ENCODE measurements at regions not wholly inside any gene's neighbourhood (a gene's known extent, or its start where the extent isn't known, plus 50 kb on each side); places are given as distances from the start of the nearest gene placed in this dataset.

DNA sequence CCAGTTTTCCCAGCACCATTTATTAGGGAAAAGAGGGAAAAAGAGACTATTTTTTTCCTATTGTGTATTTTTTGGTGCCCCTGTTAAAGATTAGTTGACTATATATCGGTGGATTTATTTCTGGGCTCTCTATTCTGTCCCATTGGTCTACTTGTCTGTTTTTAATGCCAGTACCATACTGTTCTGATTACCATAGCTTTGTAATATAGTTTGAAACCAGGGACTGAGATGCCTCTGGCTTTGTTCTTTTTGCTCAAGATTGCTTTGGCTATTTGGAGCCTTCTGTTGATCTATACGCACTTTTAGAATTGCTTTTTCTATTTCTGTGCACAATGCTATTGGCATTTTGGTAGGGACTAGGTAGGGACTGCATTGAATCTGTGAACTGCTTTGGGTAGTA lies 151.7 kb downstream of the ADCYAP1 start:
- CTCF ChIA-PET, result no interaction called here
- no peaks in the 10 kb centered on the region for H3K27me3 ChIP-seq (ENCODE audit: control insufficient read depth, insufficient read depth, low read length)
- POLR2A ChIA-PET, result no interaction called here
- TF ChIP-seq CTCF (IDR thresholded peaks at IDR 0.05; ENCODE audit: insufficient read depth, low read depth, low read length), result no peak
- DNase-seq (ENCODE audit: low read depth), result no peak
- no peak overlapping the region for H3K4me3 ChIP-seq (ENCODE audit: low read depth, low read length)
- H3K36me3 ChIP-seq (ENCODE audit: control insufficient read depth, insufficient read depth, low read length), result no peaks in the 10 kb centered on the region

DNA sequence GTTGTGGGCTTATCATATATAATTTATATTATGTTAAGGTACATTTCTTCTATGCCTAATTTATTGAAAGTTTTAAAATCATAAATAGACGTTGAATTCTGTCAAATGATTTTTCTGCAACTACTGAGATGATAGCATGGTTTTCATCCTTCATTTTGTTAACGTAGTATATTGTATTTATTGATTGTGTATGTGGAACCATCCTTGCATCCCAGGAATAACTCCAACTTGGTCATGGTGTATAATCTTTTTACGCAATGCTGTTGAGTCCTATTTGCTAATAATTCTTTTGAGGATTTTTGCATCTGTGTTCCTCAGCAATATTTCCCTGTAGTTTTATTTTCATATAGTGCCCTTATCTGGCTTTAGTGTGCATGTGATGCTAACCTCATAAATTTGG lies 152.7 kb downstream of the ADCYAP1 start:
- TF ChIP-seq CTCF (IDR thresholded peaks at IDR 0.05; ENCODE audit: insufficient read depth, low read depth, low read length), result no peak
- Histone ChIP-seq H3K27me3 (ENCODE audit: control insufficient read depth, insufficient read depth, low read length) (no peaks in the 10 kb centered on the region), H3K36me3 (ENCODE audit: control insufficient read depth, insufficient read depth, low read length) (no peaks in the 10 kb centered on the region), H3K4me3 (ENCODE audit: low read depth, low read length) (no peak overlapping the region)
- CTCF ChIA-PET, result no interaction called here
- POLR2A ChIA-PET, result no interaction called here
- no peak for DNase-seq (ENCODE audit: low read depth)

DNA sequence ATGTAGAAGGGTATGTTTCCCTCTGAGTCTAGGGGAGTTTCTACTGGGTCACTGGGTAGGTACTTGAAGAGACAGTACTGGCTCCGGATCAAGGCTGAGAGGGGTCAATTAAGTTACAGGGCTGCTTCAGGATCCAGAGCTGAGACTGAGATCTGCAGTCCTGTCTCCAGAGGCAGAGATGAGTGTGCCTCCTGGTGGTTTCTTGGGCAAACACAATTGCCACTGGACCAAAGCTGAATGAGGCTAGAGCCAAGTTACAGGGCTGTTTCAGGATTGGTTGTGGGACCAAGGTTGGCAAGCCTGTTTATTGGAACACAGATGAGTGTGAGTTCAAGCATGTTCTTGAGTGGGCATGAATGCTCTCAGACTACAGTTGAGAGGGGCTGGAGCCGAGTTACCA lies 157.9 kb downstream of the ADCYAP1 start:
- DNase-seq (ENCODE audit: low read depth), result no peak
- POLR2A ChIA-PET, result no interaction called here
- no peak for TF ChIP-seq CTCF (IDR thresholded peaks at IDR 0.05; ENCODE audit: insufficient read depth, low read depth, low read length)
- CTCF ChIA-PET, result no interaction called here
- Histone ChIP-seq H3K36me3 (ENCODE audit: control insufficient read depth, insufficient read depth, low read length) (no peaks in the 10 kb centered on the region), H3K4me3 (ENCODE audit: low read depth, low read length) (no peak overlapping the region), H3K27me3 (ENCODE audit: control insufficient read depth, insufficient read depth, low read length) (no peaks in the 10 kb centered on the region)

DNA sequence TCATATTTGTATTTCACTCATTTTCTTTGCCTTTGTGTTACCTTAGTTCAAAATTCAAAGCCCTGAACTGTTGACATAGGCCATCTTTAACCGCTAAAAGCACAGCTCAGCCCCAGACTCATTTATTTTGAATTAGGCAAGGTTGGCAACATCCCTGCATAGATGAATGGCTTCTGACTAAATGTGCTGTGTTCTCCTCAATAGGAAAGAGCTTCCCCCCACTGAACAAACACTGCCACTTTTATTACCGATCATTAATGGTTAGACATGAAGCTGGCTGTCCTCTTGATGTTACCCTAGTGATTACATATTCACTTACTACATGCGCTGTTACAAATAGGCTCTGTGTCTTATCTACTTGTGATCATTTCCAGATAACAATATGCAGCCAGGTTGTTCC lies 170.7 kb downstream of the ADCYAP1 start:
- Histone ChIP-seq H3K36me3 (ENCODE audit: control insufficient read depth, insufficient read depth, low read length) (no peaks in the 10 kb centered on the region), H3K27me3 (ENCODE audit: control insufficient read depth, insufficient read depth, low read length) (no peaks in the 10 kb centered on the region), H3K4me3 (ENCODE audit: low read depth, low read length) (no peak overlapping the region)
- TF ChIP-seq CTCF (IDR thresholded peaks at IDR 0.05; ENCODE audit: insufficient read depth, low read depth, low read length), result no peak
- CTCF ChIA-PET, result no interaction called here
- no peak for DNase-seq (ENCODE audit: low read depth)
- POLR2A ChIA-PET, result no interaction called here

GRCh38 chr18:1075876-1076275 lies 171.2 kb downstream of the ADCYAP1 start:
- H3K27me3 ChIP-seq (ENCODE audit: control insufficient read depth, insufficient read depth, low read length), result no peaks in the 10 kb centered on the region
- TF ChIP-seq CTCF (IDR thresholded peaks at IDR 0.05; ENCODE audit: insufficient read depth, low read depth, low read length), result no peak
- ChIA-PET POLR2A (no interaction called here), CTCF (no interaction called here)
- H3K36me3 ChIP-seq (ENCODE audit: control insufficient read depth, insufficient read depth, low read length), result no peaks in the 10 kb centered on the region
- no peak for DNase-seq (ENCODE audit: low read depth)
- H3K4me3 ChIP-seq (ENCODE audit: low read depth, low read length), result no peak overlapping the region

Data from BJ (cell line).